ENCODE measurements at regions not wholly inside any gene's neighbourhood (a gene's known extent, or its start where the extent isn't known, plus 50 kb on each side); places are given as distances from the start of the nearest gene placed in this dataset.
A peak's percentile ranks its signal among the peaks of the same experiment; 100 is the strongest.
"Not testable (repeated sequence)": the region's sequence is repeated elsewhere in the genome, so short reads cannot be mapped to it uniquely, and the experiment has no call there.

DNA sequence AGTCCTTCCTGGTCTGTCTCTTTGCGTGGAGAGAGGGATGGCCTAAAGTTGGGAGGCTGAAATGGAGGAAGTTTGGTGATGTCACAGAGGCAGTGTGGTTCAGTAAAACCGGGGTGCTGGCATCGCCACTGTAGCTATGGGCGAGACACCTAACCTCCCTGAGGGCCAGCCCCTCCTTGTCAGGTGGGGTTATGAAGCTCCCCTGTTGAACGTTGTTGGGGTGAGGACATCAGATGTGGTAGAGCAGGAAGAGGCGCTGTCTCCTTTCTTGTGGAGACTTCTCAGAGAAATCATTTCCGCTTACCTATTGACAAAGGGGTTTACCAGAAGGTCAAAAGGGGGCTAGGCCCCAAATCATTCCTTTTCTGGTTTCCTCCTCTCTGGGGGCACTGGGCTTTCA is 294.7 kb downstream of the SIPA1L2 start:
- no peak overlapping the region for H3K4me3 ChIP-seq (ENCODE audit: low read depth, low read length)
- DNase-seq (ENCODE audit: low read depth) = no peak
- TF ChIP-seq CTCF (conservative IDR thresholded peaks at IDR 0.05; ENCODE audit: low read depth, low read length) = no peak

DNA sequence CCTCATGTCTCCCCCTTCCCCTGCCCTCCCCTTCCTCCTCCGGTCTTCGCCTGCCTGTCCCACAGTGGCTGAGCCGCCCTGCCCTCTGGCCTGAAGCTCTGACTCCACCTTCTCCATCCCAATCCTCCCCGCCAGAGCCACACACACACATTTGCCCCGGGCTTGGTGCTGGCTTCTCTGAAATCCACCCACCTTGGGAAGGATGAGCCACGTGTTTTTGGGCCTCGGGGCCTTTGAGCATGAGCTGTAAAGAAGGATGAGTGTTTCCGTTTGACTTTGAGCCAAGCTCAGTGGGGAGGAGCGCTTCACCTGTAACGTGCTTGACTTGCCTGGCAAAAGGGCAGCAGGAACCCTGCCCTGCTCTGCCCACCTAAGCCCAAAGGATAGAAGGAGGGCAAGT is 295.1 kb downstream of the SIPA1L2 start:
- H3K4me3 ChIP-seq (ENCODE audit: low read depth, low read length) = no peak overlapping the region
- no peak for TF ChIP-seq CTCF (conservative IDR thresholded peaks at IDR 0.05; ENCODE audit: low read depth, low read length)
- no peak for DNase-seq (ENCODE audit: low read depth)

DNA sequence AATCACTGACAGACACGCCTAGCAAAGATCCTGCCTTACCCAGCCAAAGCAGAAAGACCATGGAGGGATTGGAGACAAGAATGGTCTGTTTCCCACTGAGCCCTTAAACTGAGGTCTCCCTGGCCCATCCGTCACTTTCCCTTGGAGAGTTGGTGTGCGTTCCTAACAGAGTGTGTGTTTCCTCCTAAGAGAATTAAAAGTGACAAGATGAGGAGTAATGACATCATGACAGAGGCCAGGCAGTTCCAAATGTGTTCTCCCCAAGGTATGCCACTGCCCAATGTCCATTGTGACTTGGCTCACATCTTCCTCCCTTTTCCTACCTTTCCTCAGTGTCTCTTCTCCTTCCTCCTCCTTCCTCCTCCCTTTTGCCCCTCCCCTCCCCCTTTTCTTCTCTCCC is 295.7 kb downstream of the SIPA1L2 start:
- H3K4me3 ChIP-seq (ENCODE audit: low read depth, low read length) = no peak overlapping the region
- TF ChIP-seq CTCF (conservative IDR thresholded peaks at IDR 0.05; ENCODE audit: low read depth, low read length) = no peak
- DNase-seq (ENCODE audit: low read depth) = no peak

DNA sequence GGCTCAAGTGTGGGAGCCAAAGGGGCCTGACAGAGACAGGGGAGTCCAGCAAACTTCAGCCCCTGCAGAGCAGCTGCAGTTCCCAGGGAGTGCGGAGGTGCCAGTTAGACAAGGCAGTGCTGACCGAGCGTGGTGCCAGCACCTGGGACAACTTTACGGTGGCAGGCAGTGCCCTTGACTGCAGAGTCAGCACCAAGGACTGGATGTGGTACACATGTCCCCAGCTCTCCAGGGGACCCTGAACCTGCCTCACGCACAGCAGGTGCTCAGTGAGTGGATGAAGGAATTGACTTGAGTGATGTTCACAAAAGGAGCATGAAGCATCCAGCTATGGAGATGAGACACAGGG is 296.5 kb downstream of the SIPA1L2 start:
- no peak for DNase-seq (ENCODE audit: low read depth)

GRCh38 chr1:232332710-232333418 is 297.1 kb downstream of the SIPA1L2 start:
- not testable (repeated sequence) for DNase-seq (ENCODE audit: low read depth); H3K4me3 ChIP-seq (ENCODE audit: low read depth, low read length)

More for the DNA sequence above, 296.5 kb downstream of the SIPA1L2 start:
- H3K4me3 ChIP-seq (ENCODE audit: low read depth, low read length) = no peak overlapping the region
- no peak for TF ChIP-seq CTCF (conservative IDR thresholded peaks at IDR 0.05; ENCODE audit: low read depth, low read length)

DNA sequence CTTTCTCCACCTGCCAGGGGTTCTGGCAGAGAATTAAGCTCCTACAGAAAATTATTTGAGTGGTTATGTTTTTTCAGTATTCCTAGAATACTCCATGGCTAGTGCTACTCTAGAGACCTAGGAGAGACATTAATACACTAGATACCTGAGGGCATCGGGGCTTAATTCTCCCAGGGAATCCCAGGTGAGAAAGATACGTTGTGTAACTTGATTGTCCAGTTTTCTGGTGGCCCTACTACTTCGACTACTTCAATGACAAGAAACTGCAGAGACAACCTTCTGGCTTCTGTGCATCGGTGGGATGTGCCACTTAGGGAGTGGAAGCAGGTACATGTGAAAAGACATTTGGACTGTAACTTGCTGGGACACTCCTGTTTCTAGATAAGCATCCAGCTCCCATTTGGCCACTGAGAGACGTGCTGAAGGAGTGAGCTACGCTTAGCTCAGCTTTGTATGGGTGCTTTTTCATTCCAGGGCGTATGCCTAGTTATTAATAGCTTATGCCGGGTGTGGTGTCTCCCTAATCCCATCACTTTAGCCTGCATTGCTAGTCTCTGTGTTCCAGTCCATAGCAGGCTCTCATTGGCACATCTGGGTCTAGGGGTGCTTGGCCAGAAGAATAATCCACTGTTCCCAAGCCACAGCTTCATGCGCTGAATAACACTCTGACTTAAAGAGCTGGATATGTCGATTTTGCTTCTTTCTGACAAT is 300.7 kb downstream of the SIPA1L2 start:
- TF ChIP-seq CTCF (conservative IDR thresholded peaks at IDR 0.05; ENCODE audit: low read depth, low read length) = no peak
- H3K4me3 ChIP-seq (ENCODE audit: low read depth, low read length) = no peak overlapping the region
- no peak for DNase-seq (ENCODE audit: low read depth)

- TF ChIP-seq CTCF (conservative IDR thresholded peaks at IDR 0.05; ENCODE audit: low read depth, low read length) = no peak
- DNase-seq (ENCODE audit: low read depth) = peak; percentile 46
- H3K4me3 ChIP-seq (ENCODE audit: low read depth, low read length) = no peak overlapping the region
These were observed 301.3 kb downstream of the SIPA1L2 start for GRCh38 chr1:232328486-232329102.

All from choroid plexus epithelial cell (primary cell).